ENCODE measurements at regions not wholly inside any gene's neighbourhood (a gene's known extent, or its start where the extent isn't known, plus 50 kb on each side); places are given as distances from the start of the nearest gene placed in this dataset.

GRCh38 chr6:166862978-166863530, 93.3 kb downstream of the RNASET2 start:
- TF ChIP-seq POLR2A (IDR thresholded peaks at IDR 0.05): no peak
- no peak for TF ChIP-seq CTCF (IDR thresholded peaks at IDR 0.05)
- TF ChIP-seq POLR2AphosphoS5 (IDR thresholded peaks at IDR 0.05): no peak
- no peak for TF ChIP-seq EP300 (IDR thresholded peaks at IDR 0.05)
